ENCODE measurements at regions not wholly inside any gene's neighbourhood (a gene's known extent, or its start where the extent isn't known, plus 50 kb on each side); places are given as distances from the start of the nearest gene placed in this dataset.
A peak's percentile ranks its signal among the peaks of the same experiment; 100 is the strongest.

- H3K4me3 ChIP-seq (ENCODE audit: low read depth, low read length): no peak overlapping the region
- no peak for DNase-seq (ENCODE audit: low read depth)
- no peak for TF ChIP-seq MYC (IDR thresholded peaks at IDR 0.05; ENCODE audit: low read depth, low read length)
- TF ChIP-seq MAX (IDR thresholded peaks at IDR 0.05; ENCODE audit: low read depth, low read length): no peak
- TF ChIP-seq POLR2A (IDR thresholded peaks at IDR 0.05; ENCODE audit: extremely low read depth, insufficient read length): no peak
- no peak for TF ChIP-seq CTCF (IDR thresholded peaks at IDR 0.05; ENCODE audit: low read depth, low read length)
Measured at GRCh38 chr13:105153611-105154010, 1381.9 kb downstream of the EFNB2 start.

- no peak for TF ChIP-seq CTCF (IDR thresholded peaks at IDR 0.05; ENCODE audit: low read depth, low read length)
- TF ChIP-seq POLR2A (IDR thresholded peaks at IDR 0.05; ENCODE audit: extremely low read depth, insufficient read length): no peak
- no peak for TF ChIP-seq MAX (IDR thresholded peaks at IDR 0.05; ENCODE audit: low read depth, low read length)
- no peak overlapping the region for H3K4me3 ChIP-seq (ENCODE audit: low read depth, low read length)
- DNase-seq (ENCODE audit: low read depth): no peak
Measured at GRCh38 chr13:105151639-105152038, 1383.8 kb downstream of the EFNB2 start.

- H3K4me3 ChIP-seq (ENCODE audit: low read depth, low read length): no peak overlapping the region
- no peak for TF ChIP-seq MAX (IDR thresholded peaks at IDR 0.05; ENCODE audit: low read depth, low read length)
- TF ChIP-seq MYC (IDR thresholded peaks at IDR 0.05; ENCODE audit: low read depth, low read length): no peak
- no peak for DNase-seq (ENCODE audit: low read depth)
Measured at GRCh38 chr13:105147461-105147860, 1388.0 kb downstream of the EFNB2 start.

- TF ChIP-seq MAX (IDR thresholded peaks at IDR 0.05; ENCODE audit: low read depth, low read length) (no peak), MYC (IDR thresholded peaks at IDR 0.05; ENCODE audit: low read depth, low read length) (no peak), CTCF (IDR thresholded peaks at IDR 0.05; ENCODE audit: low read depth, low read length) (no peak), POLR2A (IDR thresholded peaks at IDR 0.05; ENCODE audit: extremely low read depth, insufficient read length) (no peak)
- no peak overlapping the region for H3K4me3 ChIP-seq (ENCODE audit: low read depth, low read length)
- no peak for DNase-seq (ENCODE audit: low read depth)
Measured at GRCh38 chr13:105144936-105145335, 1390.5 kb downstream of the EFNB2 start.

GRCh38 chr13:105144020-105144419 lies 1391.4 kb downstream of the EFNB2 start:
- H3K4me3 ChIP-seq (ENCODE audit: low read depth, low read length): no peak overlapping the region
- DNase-seq (ENCODE audit: low read depth): peak; percentile 7
- no peak for TF ChIP-seq MYC (IDR thresholded peaks at IDR 0.05; ENCODE audit: low read depth, low read length)
- peak; percentile 55; the same call in 1 of the 2 replicates for TF ChIP-seq MAX (IDR thresholded peaks at IDR 0.05; ENCODE audit: low read depth, low read length)
- TF ChIP-seq CTCF (IDR thresholded peaks at IDR 0.05; ENCODE audit: low read depth, low read length): no peak
- TF ChIP-seq POLR2A (IDR thresholded peaks at IDR 0.05; ENCODE audit: extremely low read depth, insufficient read length): no peak

- no peak overlapping the region for H3K4me3 ChIP-seq (ENCODE audit: low read depth, low read length)
- TF ChIP-seq MYC (IDR thresholded peaks at IDR 0.05; ENCODE audit: low read depth, low read length) (no peak), MAX (IDR thresholded peaks at IDR 0.05; ENCODE audit: low read depth, low read length) (no peak), POLR2A (IDR thresholded peaks at IDR 0.05; ENCODE audit: extremely low read depth, insufficient read length) (no peak), CTCF (IDR thresholded peaks at IDR 0.05; ENCODE audit: low read depth, low read length) (no peak)
- DNase-seq (ENCODE audit: low read depth): no peak
Measured at GRCh38 chr13:105142556-105142955, 1392.9 kb downstream of the EFNB2 start.

Measured in NB4 (cell line).